OCI-LY7 (cell line): ENCODE measurements at regions not wholly inside any gene's neighbourhood (a gene's known extent, or its start where the extent isn't known, plus 50 kb on each side); places are given as distances from the start of the nearest gene placed in this dataset.

Source experiments
- BruUV-seq: library from RNA; stranded (reverse); fragments of 400-500 nt; replicated peaks from 2 replicates; lab custom pipeline; 2021; lab: Mats Ljungman, UMichigan
- CTCF ChIA-PET: fragments of 300-600 bp; sonication (Branson Sonifier 250); formaldehyde crosslinking; loops from one replicate; lab custom pipeline; 2022; ENCODE audit warnings: antibody characterized with exemption; ENCODE audit not compliant: unreplicated experiment; lab: Charles Lee
- POLR2A ChIA-PET: fragments of 300-600 bp; sonication (Branson Sonifier 250); formaldehyde crosslinking; loops from one replicate; lab custom pipeline; 2022; ENCODE audit warnings: antibody characterized with exemption; lab: Charles Lee
- DNase-seq: peaks from one replicate; pipeline ENCODE4 v3.0.0-alpha.2; 2015; ENCODE audit warnings: low spot score
- H2AFZ ChIP-seq: fragments of 200-600 bp; sonication (generic), shearing (Covaris generic); 2 replicates; pipeline ENCODE4 v1.6.1; 2014; ENCODE audit warnings: mild to moderate bottlenecking, antibody characterized with exemption, low read length, moderate library complexity
- H3K27ac ChIP-seq: fragments of 200-600 bp; sonication (generic); 2 replicates; pipeline ENCODE4 v1.5.1; 2014; ENCODE audit warnings: mixed run types, low read depth, mild to moderate bottlenecking, moderate library complexity, low read length, inconsistent platforms; ENCODE audit not compliant: poor library complexity, severe bottlenecking
- H3K36me3 ChIP-seq: fragments of 200-600 bp; sonication (generic); 2 replicates; pipeline ENCODE4 v1.6.1; 2014; ENCODE audit warnings: mild to moderate bottlenecking, antibody characterized with exemption, low read length, moderate library complexity, mixed read lengths; ENCODE audit not compliant: insufficient read depth
- H3K4me1 ChIP-seq: fragments of 200-600 bp; sonication (generic); 2 replicates; pipeline ENCODE4 v1.5.1; 2014; ENCODE audit warnings: mild to moderate bottlenecking, low read length; ENCODE audit not compliant: insufficient read depth, poor library complexity, severe bottlenecking
- H3K4me2 ChIP-seq: fragments of 200-600 bp; sonication (generic); 2 replicates; pipeline ENCODE4 v1.6.1; 2014; ENCODE audit warnings: mild to moderate bottlenecking, low read length
- H3K4me3 ChIP-seq: fragments of 200-600 bp; sonication (generic); 2 replicates; pipeline ENCODE4 v1.5.1; 2014; ENCODE audit warnings: mild to moderate bottlenecking, low read depth, low read length; ENCODE audit not compliant: poor library complexity, severe bottlenecking
- H3K79me2 ChIP-seq: fragments of 200-600 bp; sonication (generic); 2 replicates; pipeline ENCODE4 v1.6.1; 2016; ENCODE audit warnings: low read depth, mild to moderate bottlenecking, low read length, moderate library complexity, mixed read lengths; ENCODE audit not compliant: insufficient read depth
- H3K9me2 ChIP-seq: fragments of 200-600 bp; sonication (generic); 2 replicates; pipeline ENCODE4 v1.6.1; 2016; ENCODE audit warnings: mild to moderate bottlenecking, low read length, mixed read lengths; ENCODE audit not compliant: insufficient read depth
- H3K9me3 ChIP-seq: fragments of 200-600 bp; sonication (generic); 2 replicates; pipeline ENCODE4 v1.6.1; 2014; ENCODE audit warnings: mild to moderate bottlenecking, mixed run types, low read length, mixed read lengths
- H4K20me1 ChIP-seq: fragments of 200-600 bp; sonication (generic); 2 replicates; pipeline ENCODE4 v1.6.1; 2014; ENCODE audit warnings: mild to moderate bottlenecking, antibody characterized with exemption, low read length, moderate library complexity, mixed read lengths; ENCODE audit not compliant: insufficient read depth
- EZH2phosphoT487 ChIP-seq: fragments of 200-600 bp; sonication (generic); IDR thresholded peaks from 2 replicates; pipeline ENCODE4 v1.6.1; 2018; ENCODE audit warnings: low read depth, borderline replicate concordance, mild to moderate bottlenecking, mixed run types, antibody characterized with exemption, low read length, moderate library complexity, mixed read lengths
- intact Hi-C: fragments of 100-400 bp; cut with micrococcal nuclease; formaldehyde crosslinking; loops from one replicate; pipeline ENCODE4 v1.10.0; 2022; ENCODE audit not compliant: unreplicated experiment
- TF ChIP-seq, protein P1 (sequence below): fragments of 200-600 bp; sonication (generic); conservative IDR thresholded peaks from 2 replicates; pipeline ENCODE4 v1.5.1; 2014; ENCODE audit warnings: mild to moderate bottlenecking, antibody characterized with exemption, low read length, moderate library complexity, mixed read lengths

- H3K27ac ChIP-seq = no peak overlapping the region
- no peaks in the 10 kb centered on the region for H3K9me2 ChIP-seq
- CTCF ChIA-PET = no interaction called here
- H2AFZ ChIP-seq = no peak overlapping the region
- H3K4me3 ChIP-seq = no peak overlapping the region
- H3K36me3 ChIP-seq = no peaks in the 10 kb centered on the region
- no peaks in the 10 kb centered on the region for H3K9me3 ChIP-seq
- no peaks in the 10 kb centered on the region for H3K4me1 ChIP-seq
- intact Hi-C loops = no loop called here
- no peaks in the 10 kb centered on the region for H4K20me1 ChIP-seq
- TF ChIP-seq, protein P1, sequence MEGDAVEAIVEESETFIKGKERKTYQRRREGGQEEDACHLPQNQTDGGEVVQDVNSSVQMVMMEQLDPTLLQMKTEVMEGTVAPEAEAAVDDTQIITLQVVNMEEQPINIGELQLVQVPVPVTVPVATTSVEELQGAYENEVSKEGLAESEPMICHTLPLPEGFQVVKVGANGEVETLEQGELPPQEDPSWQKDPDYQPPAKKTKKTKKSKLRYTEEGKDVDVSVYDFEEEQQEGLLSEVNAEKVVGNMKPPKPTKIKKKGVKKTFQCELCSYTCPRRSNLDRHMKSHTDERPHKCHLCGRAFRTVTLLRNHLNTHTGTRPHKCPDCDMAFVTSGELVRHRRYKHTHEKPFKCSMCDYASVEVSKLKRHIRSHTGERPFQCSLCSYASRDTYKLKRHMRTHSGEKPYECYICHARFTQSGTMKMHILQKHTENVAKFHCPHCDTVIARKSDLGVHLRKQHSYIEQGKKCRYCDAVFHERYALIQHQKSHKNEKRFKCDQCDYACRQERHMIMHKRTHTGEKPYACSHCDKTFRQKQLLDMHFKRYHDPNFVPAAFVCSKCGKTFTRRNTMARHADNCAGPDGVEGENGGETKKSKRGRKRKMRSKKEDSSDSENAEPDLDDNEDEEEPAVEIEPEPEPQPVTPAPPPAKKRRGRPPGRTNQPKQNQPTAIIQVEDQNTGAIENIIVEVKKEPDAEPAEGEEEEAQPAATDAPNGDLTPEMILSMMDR = no peak
- no peak for TF ChIP-seq EZH2phosphoT487
- H3K4me2 ChIP-seq = no peak overlapping the region
- H3K79me2 ChIP-seq = no peaks in the 10 kb centered on the region
- no peak for DNase-seq
- no TSS peak for BruUV-seq
- POLR2A ChIA-PET = no interaction called here
Measured at GRCh38 chr12:42981379-42981778, 391.8 kb upstream of the PRICKLE1 start.

GRCh38 chr12:42980441-42980840 is 390.9 kb upstream of the PRICKLE1 start:
- Histone ChIP-seq H2AFZ (no peak overlapping the region), H3K9me3 (no peaks in the 10 kb centered on the region), H3K36me3 (no peaks in the 10 kb centered on the region), H4K20me1 (no peaks in the 10 kb centered on the region), H3K79me2 (no peaks in the 10 kb centered on the region), H3K9me2 (no peaks in the 10 kb centered on the region), H3K4me3 (no peak overlapping the region), H3K27ac (no peak overlapping the region), H3K4me1 (no peaks in the 10 kb centered on the region), H3K4me2 (no peak overlapping the region)
- ChIA-PET POLR2A (no interaction called here), CTCF (no interaction called here)
- no peak for DNase-seq
- intact Hi-C loops = no loop called here
- BruUV-seq = no TSS peak
- TF ChIP-seq, protein P1 = no peak
- no peak for TF ChIP-seq EZH2phosphoT487

DNA sequence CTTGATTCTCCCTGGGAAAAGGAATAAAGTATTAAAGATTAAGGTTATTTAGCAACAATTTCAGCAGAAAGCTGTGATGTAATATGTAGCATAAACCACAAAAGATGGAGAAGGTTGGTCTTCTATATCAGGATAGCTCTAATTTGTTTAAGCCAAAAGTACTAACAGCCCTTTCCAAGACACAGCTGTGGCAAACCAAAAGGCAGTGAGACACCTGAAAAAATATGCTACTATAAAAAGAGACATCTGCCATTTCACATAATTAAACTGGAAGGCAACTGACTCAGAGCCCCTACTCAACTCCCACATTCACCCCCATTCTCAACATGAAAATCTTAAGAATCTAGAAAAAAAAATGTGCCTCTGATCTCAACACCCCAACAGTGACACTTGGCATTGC is 390.2 kb upstream of the PRICKLE1 start:
- Histone ChIP-seq H3K4me3 (no peak overlapping the region), H4K20me1 (no peaks in the 10 kb centered on the region), H3K4me1 (no peaks in the 10 kb centered on the region), H3K36me3 (no peaks in the 10 kb centered on the region), H3K79me2 (no peaks in the 10 kb centered on the region), H3K27ac (no peak overlapping the region), H2AFZ (no peak overlapping the region), H3K9me2 (no peaks in the 10 kb centered on the region), H3K4me2 (no peak overlapping the region), H3K9me3 (no peaks in the 10 kb centered on the region)
- POLR2A ChIA-PET = no interaction called here
- DNase-seq = no peak
- TF ChIP-seq, protein P1 = no peak
- no peak for TF ChIP-seq EZH2phosphoT487
- intact Hi-C loops = no loop called here
- no TSS peak for BruUV-seq
- CTCF ChIA-PET = no interaction called here
